ENCODE measurements at regions not wholly inside any gene's neighbourhood (a gene's known extent, or its start where the extent isn't known, plus 50 kb on each side); places are given as distances from the start of the nearest gene placed in this dataset.
"Not testable (repeated sequence)": the region's sequence is repeated elsewhere in the genome, so short reads cannot be mapped to it uniquely, and the experiment has no call there.

DNA sequence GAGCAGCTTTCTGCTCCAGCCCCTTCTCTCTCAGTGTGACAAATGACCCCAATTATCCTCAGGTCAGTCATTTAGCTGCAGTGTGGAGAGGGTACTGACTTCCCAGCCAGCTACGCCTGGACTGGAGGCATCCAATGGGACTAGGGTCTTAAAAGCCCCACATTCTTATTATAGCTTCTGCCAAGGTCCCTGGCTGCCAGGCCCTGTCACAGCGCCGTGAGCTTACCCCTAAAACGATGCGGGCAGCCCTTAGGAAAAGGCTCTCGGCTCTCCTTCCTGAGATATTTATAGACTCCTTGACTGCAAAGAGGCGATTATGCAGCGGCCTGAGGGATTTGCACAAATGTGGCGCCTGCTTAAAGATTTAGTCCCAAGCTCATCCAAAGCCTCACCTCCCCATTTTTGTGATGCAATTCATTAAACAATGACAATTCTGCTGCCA lies 69.2 kb upstream of the EDAR start:
- H3K4me3 Mint-ChIP-seq, result no peak overlapping the region
- H3K27me3 Mint-ChIP-seq, result no peaks in the 10 kb centered on the region
- H3K27ac Mint-ChIP-seq, result no peak overlapping the region
- no peaks in the 10 kb centered on the region for H3K9me3 Mint-ChIP-seq
- no peaks in the 10 kb centered on the region for H3K36me3 Mint-ChIP-seq
- H3K4me1 Mint-ChIP-seq, result peaks cover 42% of the 10 kb centered on the region

DNA sequence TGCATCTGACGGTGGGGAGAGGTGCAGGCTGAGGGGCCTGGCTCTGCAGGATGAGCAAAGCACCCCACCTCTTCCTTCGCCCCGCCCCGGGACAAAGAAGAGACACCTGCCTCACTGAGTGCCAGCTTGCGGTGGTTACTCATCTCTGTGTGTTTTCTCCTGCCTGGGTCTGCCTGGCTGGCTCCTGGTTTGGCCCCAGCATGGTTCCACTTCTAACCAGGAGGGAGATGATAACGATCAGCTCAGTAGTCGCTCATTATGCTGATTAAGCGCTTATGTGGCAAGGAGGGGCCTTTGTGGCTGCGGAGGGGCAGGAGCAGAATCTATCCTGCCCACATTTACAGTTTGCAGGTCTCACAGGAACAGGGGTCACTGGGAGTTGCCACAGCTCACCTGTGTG lies 68.7 kb upstream of the EDAR start:
- no peaks in the 10 kb centered on the region for H3K36me3 Mint-ChIP-seq
- no peaks in the 10 kb centered on the region for H3K27me3 Mint-ChIP-seq
- no peak overlapping the region for H3K27ac Mint-ChIP-seq
- no peaks in the 10 kb centered on the region for H3K9me3 Mint-ChIP-seq
- peaks cover 38% of the 10 kb centered on the region for H3K4me1 Mint-ChIP-seq
- H3K4me3 Mint-ChIP-seq, result no peak overlapping the region

DNA sequence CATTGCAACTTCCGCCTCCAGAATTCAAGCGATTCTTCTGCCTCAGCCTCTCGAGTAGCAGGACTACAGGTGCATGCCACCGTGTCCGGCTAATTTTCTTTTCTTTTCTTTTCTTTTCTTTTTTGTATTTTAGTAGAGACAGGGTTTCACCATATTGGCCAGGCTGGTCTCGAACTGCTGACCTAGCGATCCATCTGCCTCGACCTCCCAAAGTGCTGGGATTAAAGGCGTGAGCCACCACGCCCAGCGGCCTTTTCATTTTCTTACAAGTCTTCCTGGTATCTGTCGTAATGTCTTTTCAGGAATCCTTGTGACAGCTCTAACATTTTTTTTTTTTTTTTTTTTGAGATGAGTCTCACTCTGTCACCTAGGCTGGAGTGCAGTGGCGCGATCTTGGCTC lies 66.4 kb upstream of the EDAR start:
- Mint-ChIP-seq H3K4me3 (no peak overlapping the region), H3K27me3 (no peaks in the 10 kb centered on the region), H3K36me3 (no peaks in the 10 kb centered on the region), H3K4me1 (peaks cover 32% of the 10 kb centered on the region), H3K27ac (no peak overlapping the region), H3K9me3 (no peaks in the 10 kb centered on the region)

- no peak overlapping the region for H3K27ac Mint-ChIP-seq
- no peaks in the 10 kb centered on the region for H3K27me3 Mint-ChIP-seq
Observed at GRCh38 chr2:109054865-109055264, 65.8 kb upstream of the EDAR start.

DNA sequence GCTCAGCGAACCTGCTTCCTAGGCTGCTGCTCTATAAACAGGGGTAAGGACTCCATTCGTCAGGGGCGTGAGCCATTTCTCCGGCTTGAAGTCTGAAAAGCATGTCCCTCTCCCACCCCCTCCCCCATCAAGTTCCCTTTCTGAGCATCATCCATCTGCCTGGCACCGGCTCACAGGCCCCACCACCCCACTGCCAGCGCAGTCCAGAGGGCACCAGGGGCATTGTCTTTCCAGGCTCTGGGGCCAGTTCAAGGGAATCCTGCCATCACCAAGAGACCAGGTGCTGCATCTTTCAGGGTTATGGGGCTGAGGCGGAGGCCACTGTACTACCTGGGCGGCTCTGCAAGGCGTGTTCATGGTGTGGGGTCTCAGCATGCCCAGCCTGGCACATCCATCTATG lies 64.7 kb upstream of the EDAR start:
- Mint-ChIP-seq H3K9me3 (no peaks in the 10 kb centered on the region), H3K4me1 (peaks cover 27% of the 10 kb centered on the region), H3K27me3 (no peaks in the 10 kb centered on the region), H3K36me3 (no peaks in the 10 kb centered on the region), H3K27ac (no peak overlapping the region), H3K4me3 (no peak overlapping the region)

More at GRCh38 chr2:109054865-109055264, 65.8 kb upstream of the EDAR start:
- peaks cover 27% of the 10 kb centered on the region for H3K4me1 Mint-ChIP-seq
- H3K4me3 Mint-ChIP-seq, result no peak overlapping the region
- no peaks in the 10 kb centered on the region for H3K9me3 Mint-ChIP-seq
- H3K36me3 Mint-ChIP-seq, result no peaks in the 10 kb centered on the region

- Mint-ChIP-seq H3K9me3 (no peaks in the 10 kb centered on the region), H3K27ac (no peak overlapping the region), H3K27me3 (no peaks in the 10 kb centered on the region), H3K4me3 (no peak overlapping the region), H3K4me1 (peaks cover 28% of the 10 kb centered on the region), H3K36me3 (no peaks in the 10 kb centered on the region)
Observed at GRCh38 chr2:109052922-109053321, 63.9 kb upstream of the EDAR start.

GRCh38 chr2:109049022-109049421 lies 60.0 kb upstream of the EDAR start:
- peaks cover 34% of the 10 kb centered on the region for H3K4me1 Mint-ChIP-seq
- peak overlapping the region; percentile 6 for H3K27ac Mint-ChIP-seq
- no peaks in the 10 kb centered on the region for H3K9me3 Mint-ChIP-seq
- no peaks in the 10 kb centered on the region for H3K36me3 Mint-ChIP-seq
- H3K4me3 Mint-ChIP-seq, result no peak overlapping the region
- H3K27me3 Mint-ChIP-seq, result no peaks in the 10 kb centered on the region

- H3K4me1 Mint-ChIP-seq, result peaks cover 37% of the 10 kb centered on the region
- H3K9me3 Mint-ChIP-seq, result no peaks in the 10 kb centered on the region
- no peaks in the 10 kb centered on the region for H3K27me3 Mint-ChIP-seq
- H3K36me3 Mint-ChIP-seq, result no peaks in the 10 kb centered on the region
- no peak overlapping the region for H3K27ac Mint-ChIP-seq
- H3K4me3 Mint-ChIP-seq, result no peak overlapping the region
Observed at GRCh38 chr2:109048163-109048562, 59.1 kb upstream of the EDAR start.

GRCh38 chr2:109047569-109047968 lies 58.5 kb upstream of the EDAR start:
- H3K9me3 Mint-ChIP-seq, H3K27ac Mint-ChIP-seq, H3K36me3 Mint-ChIP-seq, H3K27me3 Mint-ChIP-seq, H3K4me3 Mint-ChIP-seq: not testable (repeated sequence)
- peaks cover 37% of the 10 kb centered on the region for H3K4me1 Mint-ChIP-seq

DNA sequence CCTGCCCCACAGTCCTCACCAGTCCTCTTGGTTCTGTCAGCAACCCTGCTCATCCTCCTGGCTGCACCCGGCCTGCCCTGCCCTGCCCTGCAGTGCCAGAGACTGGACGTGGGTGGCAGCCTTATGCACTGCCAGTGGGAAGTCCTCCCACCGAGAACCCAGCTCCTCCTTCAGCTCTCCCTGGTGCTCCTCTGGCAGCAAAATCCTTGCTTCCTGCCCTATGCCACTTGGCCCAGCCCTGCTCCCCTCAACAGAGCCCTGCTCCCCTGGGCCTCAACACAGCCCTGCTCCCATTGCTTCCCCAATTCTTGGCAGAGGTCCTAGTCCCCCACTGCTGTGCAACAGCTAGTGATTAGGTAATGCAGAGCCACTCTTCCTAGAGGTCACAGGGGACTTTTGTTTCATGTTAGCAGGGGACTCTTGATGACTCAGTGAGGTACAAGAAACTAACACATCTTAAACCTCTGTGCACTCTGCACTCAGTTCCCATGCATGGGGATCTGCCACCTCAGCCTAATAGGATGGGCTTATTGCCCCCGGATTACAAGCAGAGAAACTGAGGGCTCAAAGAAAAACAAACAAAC lies 58.0 kb upstream of the EDAR start:
- Mint-ChIP-seq H3K27ac (peak overlapping the region; percentile 4), H3K9me3 (no peaks in the 10 kb centered on the region), H3K36me3 (no peaks in the 10 kb centered on the region), H3K4me1 (peaks cover 41% of the 10 kb centered on the region), H3K4me3 (no peak overlapping the region), H3K27me3 (no peaks in the 10 kb centered on the region)

- Mint-ChIP-seq H3K4me3 (no peak overlapping the region), H3K4me1 (peaks cover 42% of the 10 kb centered on the region), H3K27me3 (no peaks in the 10 kb centered on the region), H3K9me3 (no peaks in the 10 kb centered on the region), H3K36me3 (no peaks in the 10 kb centered on the region), H3K27ac (no peak overlapping the region)
Observed at GRCh38 chr2:109045505-109045904, 56.5 kb upstream of the EDAR start.

DNA sequence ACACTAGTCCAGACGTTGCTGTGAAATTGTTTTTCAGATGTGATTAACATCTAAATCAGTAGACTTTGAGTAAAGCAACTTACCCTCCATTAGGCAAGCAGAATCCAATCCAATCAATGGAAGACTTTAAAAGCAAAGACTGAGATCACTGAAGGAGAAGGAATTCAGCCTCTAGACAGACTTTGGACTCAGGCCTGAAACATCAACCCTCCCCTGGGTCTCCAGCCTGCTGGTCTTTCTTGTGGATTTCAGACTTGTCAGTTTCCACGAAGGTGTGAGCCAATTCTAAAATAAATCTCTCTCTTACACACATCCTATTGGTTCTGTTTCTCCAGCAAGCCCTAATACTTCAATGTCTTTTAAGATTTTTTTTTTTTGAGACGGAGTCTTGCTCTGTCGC lies 50.0 kb upstream of the EDAR start:
- Mint-ChIP-seq H3K4me1 (peaks cover 48% of the 10 kb centered on the region), H3K4me3 (no peak overlapping the region), H3K9me3 (no peaks in the 10 kb centered on the region), H3K27me3 (no peaks in the 10 kb centered on the region), H3K27ac (no peak overlapping the region), H3K36me3 (peaks cover 2% of the 10 kb centered on the region)
